NCI-H1417 (cell line): ENCODE measurements at regions not wholly inside any gene's neighbourhood (a gene's known extent, or its start where the extent isn't known, plus 50 kb on each side); places are given as distances from the start of the nearest gene placed in this dataset.
A peak's percentile ranks its signal among the peaks of the same experiment; 100 is the strongest.

Source experiments
- DNase-seq, 3 experiments: peaks; one replicate each; lab custom pipeline; 2025; lab: John Stamatoyannopoulos, UW

DNA sequence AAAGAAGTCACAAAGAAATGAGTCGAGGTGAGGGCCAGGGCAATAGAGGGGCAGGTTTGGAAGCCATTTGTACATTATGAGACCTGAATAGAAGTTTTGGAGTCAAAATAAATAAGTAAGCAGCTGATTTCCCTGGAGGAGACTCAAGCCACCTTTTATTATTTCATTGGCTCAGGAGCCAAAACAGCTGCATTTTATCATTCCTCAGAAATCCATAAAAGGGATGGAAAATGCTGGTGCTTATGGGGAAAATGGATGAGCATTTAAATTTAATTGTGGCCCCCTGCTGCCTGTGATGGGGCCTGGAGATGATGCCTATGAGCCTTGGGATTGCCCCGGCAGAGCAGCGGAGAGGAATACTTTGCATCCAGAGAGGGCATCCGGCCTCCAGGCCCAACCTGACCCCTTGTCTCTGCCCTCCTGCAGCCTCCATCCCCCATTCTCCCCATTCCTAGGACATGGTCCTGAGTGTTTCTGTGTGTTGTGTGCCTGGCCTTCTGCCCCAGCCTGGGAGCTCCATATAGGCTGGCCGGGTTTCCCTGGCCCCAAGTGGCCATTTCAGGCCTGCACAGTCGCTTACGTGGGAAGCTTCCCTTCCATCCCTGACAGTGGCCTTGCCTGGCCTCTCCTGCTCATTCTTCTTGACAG lies 296.8 kb upstream of the ZMIZ1 start:
- DNase-seq, result no peak

- no peak for DNase-seq
These were observed 296.3 kb upstream of the ZMIZ1 start for GRCh38 chr10:78772486-78772885.

GRCh38 chr10:78772986-78773530 lies 295.7 kb upstream of the ZMIZ1 start:
- DNase-seq, result no peak

GRCh38 chr10:78774614-78774998 lies 294.2 kb upstream of the ZMIZ1 start:
- DNase-seq, result no peak

- DNase-seq, result peak in 2 of 3 experiments; percentile 64 to 67
These were observed 293.6 kb upstream of the ZMIZ1 start for GRCh38 chr10:78774999-78775711.

- no peak for DNase-seq
These were observed 292.9 kb upstream of the ZMIZ1 start for GRCh38 chr10:78775891-78776290.

DNA sequence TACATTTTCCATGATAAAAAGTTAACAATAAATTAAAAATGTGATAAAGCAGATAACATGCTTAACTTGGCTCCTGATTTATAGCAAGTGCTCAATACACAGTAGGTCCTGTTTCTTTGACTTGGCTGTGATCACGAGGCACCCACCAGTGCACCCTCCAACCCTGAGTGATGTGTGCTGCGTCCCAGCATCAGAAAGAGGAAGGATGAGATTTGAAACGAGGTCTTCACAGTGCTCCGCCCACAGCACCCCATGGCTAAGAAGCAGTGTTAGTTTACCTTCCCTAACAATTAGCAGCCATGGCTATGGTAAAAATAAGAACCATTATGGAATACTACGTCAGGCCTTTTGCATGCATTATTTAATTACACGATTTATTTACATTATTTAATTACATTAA lies 292.0 kb upstream of the ZMIZ1 start:
- no peak for DNase-seq

- DNase-seq, result no peak
These were observed 291.3 kb upstream of the ZMIZ1 start for GRCh38 chr10:78777466-78777865.

- no peak for DNase-seq
These were observed 290.9 kb upstream of the ZMIZ1 start for GRCh38 chr10:78777867-78778266.

DNA sequence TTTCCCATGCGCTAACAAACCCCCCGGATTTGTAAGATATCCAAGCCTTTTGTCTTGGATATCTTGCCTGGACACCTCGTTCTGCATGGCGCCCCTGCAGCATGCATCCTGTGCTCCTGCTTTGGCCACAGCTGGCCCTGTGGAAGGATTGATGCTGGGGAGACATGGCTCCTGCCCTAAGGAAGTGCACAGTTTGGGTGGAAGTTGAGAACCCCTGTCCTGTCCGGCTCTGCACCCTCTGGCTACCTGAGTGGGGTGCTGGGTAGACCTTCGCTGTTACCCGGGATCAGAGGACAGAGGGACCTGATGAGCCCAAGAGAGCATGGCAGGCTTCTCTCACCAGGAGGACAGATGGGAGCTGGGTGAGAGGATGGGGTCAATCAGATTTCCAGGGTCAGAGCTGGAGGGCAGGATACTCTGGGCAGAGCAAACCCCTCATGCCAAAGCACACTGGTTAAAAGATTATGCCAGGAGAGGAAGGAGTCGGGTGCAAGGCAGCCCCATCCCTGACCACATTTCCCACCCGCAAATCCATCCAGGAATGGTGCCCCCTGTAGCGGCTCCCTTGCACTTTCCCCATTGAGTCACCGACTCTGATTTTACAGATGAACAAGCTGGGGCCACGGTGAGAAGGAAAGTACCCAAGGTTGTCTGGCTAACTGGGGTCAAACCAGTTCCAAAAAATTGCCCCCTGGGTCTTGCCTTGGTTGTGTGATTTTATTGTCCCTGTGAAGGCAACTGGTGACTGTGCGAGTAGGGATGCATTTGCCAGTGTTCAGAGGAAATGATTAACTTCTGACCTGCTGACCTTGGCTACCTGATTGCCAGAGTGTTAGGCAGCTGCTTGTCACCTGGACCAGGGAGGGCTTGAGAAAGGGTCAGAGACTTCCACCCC lies 290.1 kb upstream of the ZMIZ1 start:
- no peak for DNase-seq

- no peak for DNase-seq
These were observed 289.3 kb upstream of the ZMIZ1 start for GRCh38 chr10:78779339-78779955.

DNA sequence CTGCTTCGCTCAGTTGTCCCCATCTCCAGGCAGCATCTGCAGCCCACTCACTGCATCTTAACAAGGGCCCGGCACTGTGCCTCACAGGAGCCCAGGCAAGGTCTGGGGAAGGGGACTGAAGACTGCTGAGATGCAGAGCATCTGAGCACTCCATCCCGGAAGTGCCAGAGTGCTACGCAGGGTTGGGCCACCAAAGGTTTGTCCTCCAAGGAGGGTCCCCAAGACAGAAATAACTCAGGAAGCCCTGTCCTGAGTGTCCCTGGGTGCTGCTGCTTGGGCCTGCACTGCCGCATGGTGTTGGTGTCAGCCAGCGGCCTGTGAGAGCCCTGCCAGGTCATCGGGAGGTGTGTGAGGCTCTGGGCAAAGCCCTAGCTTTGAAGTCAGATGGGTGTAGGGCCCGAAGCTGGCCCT lies 288.2 kb upstream of the ZMIZ1 start:
- DNase-seq, result no peak

DNA sequence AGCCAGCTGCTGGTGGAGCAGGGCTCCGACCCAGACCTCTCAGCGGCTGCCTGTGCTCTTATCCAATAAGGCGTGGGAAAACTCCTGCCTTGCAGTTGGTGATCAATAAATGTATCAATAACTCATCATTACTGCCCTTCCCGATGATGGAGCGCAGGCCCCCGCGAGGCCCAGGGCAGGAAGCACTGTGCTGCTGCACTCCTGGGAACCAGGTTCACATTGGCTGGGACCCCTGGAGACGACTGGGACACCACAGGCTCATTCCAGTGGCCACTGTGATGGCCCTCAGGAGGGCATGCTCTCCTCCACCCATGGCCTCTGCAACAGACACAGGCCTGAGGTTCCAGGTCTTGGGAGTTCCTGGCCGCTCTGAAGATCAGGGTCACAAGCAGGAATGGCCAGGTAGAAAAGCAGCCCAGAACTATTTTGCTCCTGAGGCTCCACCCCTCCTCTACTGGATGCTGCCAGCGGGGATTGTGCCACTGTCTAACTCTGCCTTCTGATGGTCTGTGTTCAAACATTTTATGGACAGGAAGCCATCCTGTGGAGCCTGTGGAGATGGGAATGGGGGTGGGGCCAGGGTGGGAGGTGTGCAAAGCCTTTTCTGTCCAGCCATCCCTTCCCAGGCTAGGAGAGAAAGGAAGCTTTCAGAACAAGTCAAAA lies 287.4 kb upstream of the ZMIZ1 start:
- DNase-seq, result no peak

GRCh38 chr10:78781991-78782390 lies 286.8 kb upstream of the ZMIZ1 start:
- DNase-seq, result no peak

GRCh38 chr10:78782441-78782840 lies 286.3 kb upstream of the ZMIZ1 start:
- DNase-seq, result no peak

DNA sequence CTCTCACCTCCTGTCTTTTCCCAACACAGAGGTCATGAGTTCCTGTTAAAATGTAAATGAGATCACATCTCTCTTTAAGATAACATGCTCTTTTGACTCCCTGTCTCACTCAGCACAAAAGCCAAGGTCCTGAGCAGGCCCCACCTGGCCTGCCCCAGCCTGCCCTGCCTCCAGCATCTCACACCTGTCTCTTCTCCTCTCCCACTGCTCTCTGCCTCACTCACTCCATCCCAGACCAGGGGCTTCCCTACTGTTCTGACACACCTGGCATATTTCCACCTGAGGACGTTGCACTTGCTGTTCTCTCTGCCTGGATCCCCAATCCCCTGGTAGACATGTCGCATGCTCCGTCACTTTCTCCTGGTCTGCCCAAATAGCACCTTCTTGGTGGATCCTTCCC lies 285.0 kb upstream of the ZMIZ1 start:
- DNase-seq, result no peak

DNA sequence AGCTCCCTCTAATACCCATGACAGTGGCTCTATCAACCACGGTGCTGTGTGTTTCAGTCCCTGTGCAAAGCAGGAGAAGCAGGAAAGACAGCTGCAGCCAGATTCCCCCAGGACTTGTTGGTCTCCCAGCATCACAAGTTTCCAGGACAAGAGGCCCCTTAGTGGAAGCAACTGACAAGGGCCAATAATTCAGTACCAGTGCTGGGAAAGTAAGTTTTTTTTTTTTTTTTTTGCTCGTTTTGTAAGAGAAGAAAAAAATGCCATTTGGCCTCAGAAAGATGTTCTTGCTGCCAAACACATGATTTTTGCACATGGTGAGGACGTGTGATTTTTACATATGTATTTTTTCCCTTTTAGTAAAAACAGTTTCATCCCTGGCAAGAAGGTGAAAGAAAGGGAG lies 284.2 kb upstream of the ZMIZ1 start:
- DNase-seq, result no peak

DNA sequence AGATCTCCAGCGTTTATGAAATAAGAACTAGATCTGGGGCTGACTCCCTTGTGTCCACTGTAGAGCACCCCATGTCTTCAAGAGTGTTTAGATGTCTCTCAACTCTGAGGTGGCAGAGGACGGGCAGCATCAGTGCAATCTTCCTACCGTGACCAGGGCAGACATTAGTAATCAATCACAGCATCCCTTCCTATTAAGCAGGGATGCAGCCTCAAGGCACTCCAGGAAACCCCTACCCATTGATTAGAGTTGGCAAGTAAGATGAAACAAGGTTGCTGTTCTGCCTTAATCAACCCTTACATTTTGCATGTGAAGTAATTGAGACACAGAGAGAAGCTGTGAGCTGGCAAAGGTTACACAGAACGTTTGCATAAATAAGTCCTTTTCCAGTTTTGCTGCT lies 283.7 kb upstream of the ZMIZ1 start:
- DNase-seq, result no peak

DNA sequence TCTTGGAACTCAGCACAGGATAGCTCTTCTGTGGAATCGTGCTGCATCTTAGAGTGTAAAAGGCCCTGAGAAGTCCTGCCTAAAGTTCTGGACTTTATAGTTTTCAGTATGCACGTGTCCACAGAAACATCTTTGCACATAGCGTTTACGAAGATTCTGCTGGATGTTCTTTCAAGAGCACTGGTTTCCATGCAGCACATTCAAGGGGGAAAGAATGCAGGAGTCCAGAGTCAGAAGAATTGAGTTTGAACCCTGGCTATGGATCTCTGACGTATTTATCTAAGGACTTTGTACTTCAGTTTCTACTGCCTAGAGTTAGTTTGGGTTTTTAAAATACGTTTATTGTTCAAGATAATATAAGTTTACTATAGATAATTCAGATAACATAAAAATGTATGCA lies 282.8 kb upstream of the ZMIZ1 start:
- no peak for DNase-seq

GRCh38 chr10:78787125-78787524 lies 281.6 kb upstream of the ZMIZ1 start:
- peak in 1 of 3 experiments; percentile 5 for DNase-seq

DNA sequence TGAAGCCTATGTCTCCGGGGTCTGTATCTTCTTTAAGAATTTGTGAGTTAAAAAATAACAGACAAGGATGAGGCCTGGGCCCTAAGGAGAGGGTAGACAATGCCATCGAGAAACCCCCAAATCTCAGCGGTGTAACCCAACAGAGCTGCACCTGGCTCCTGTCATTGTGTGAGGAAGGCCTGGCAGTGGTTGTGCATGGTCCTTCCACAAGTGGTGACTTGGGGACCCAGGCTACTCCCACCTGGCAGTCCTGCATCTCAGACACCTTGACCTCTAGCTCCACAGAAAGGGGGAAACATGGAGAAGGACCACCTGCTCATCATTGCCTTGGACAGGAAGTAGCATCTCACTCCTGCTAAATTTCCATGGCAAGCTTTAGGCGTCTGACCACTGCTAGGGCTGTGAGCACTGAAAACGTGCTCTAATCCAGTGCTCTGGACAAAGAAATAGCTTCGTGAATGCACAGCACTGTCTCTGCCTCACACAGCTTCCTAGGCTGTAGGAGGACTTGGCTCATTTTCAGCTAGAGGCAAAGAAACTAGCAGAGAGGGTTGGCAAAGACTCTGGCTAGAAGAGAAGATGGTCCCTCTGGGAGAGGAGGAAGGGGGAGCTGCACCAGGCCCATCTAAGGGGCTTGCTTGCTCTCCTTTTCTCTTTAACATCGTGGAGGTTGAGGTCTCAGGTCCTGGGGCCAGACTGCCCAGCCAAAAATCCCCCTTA lies 273.9 kb upstream of the ZMIZ1 start:
- DNase-seq, result no peak
